Urinary bladder (tissue), 3 donors: ENCODE measurements at regions not wholly inside any gene's neighbourhood (a gene's known extent, or its start where the extent isn't known, plus 50 kb on each side); places are given as distances from the start of the nearest gene placed in this dataset.
"Not testable (repeated sequence)": the region's sequence is repeated elsewhere in the genome, so short reads cannot be mapped to it uniquely, and the experiment has no call there.

Source experiments
- DNase-seq: peaks from one replicate; pipeline ENCODE4 v3.0.0-alpha.2; 2015; ENCODE audit errors: extremely low spot score
- H3K27ac ChIP-seq: one replicate; pipeline ENCODE4 v1.5.1; 2013; ENCODE audit warnings: low read depth, mild to moderate bottlenecking, moderate library complexity
- H3K36me3 ChIP-seq: one replicate; pipeline ENCODE4 v1.6.1; 2013; ENCODE audit warnings: mild to moderate bottlenecking, moderate library complexity; ENCODE audit not compliant: insufficient read depth
- H3K4me1 ChIP-seq: one replicate; pipeline ENCODE4 v1.6.1; 2013; ENCODE audit warnings: mild to moderate bottlenecking, moderate library complexity; ENCODE audit not compliant: insufficient read depth
- H3K4me3 ChIP-seq: one replicate; pipeline ENCODE4 v1.5.1; 2013; ENCODE audit warnings: low read depth, low read length
- WGBS: extraction: QIAGEN DNeasy Blood & Tissue Kit; methylation state at CpG from one replicate; pipeline ENCODE4 v1.1.7; 2013; 5-methylcytosine and 5-hydroxymethylcytosine counted together
- donor health status: healthy with polysubstance abuse.
- donor health status: healthy.

- not testable (repeated sequence) for H3K4me3 ChIP-seq, H3K4me1 ChIP-seq, H3K27ac ChIP-seq, H3K36me3 ChIP-seq, DNase-seq
- WGBS, result 78% methylated on average over 3 of the region's 3 CpGs
These were observed 82.7 kb upstream of the GBA3 start for GRCh38 chr4:22609951-22610525.

GRCh38 chr4:22614114-22614513 lies 78.6 kb upstream of the GBA3 start:
- 35% methylated on average over 2 of the region's 2 CpGs for WGBS
- H3K4me1 ChIP-seq, result no peaks in the 10 kb centered on the region
- H3K27ac ChIP-seq, result no peak overlapping the region
- no peaks in the 10 kb centered on the region for H3K36me3 ChIP-seq
- no peak overlapping the region for H3K4me3 ChIP-seq
- no peak for DNase-seq

- no peaks in the 10 kb centered on the region for H3K36me3 ChIP-seq
- WGBS, result 79% methylated on average over 3 of the region's 3 CpGs
- H3K4me1 ChIP-seq, result no peaks in the 10 kb centered on the region
- H3K27ac ChIP-seq, result no peak overlapping the region
- DNase-seq, result no peak
- no peak overlapping the region for H3K4me3 ChIP-seq
These were observed 76.2 kb upstream of the GBA3 start for GRCh38 chr4:22616516-22616915.

- not testable (repeated sequence) for H3K4me3 ChIP-seq, H3K36me3 ChIP-seq, DNase-seq, H3K27ac ChIP-seq, H3K4me1 ChIP-seq
- WGBS, result 84% methylated on average over 4 of the region's 4 CpGs
These were observed 72.6 kb upstream of the GBA3 start for GRCh38 chr4:22620144-22620543.

GRCh38 chr4:22621970-22622369 lies 70.8 kb upstream of the GBA3 start:
- not testable (repeated sequence) for H3K27ac ChIP-seq, DNase-seq, H3K4me3 ChIP-seq, H3K4me1 ChIP-seq, H3K36me3 ChIP-seq
- 88% methylated on average over 5 of the region's 5 CpGs for WGBS

DNA sequence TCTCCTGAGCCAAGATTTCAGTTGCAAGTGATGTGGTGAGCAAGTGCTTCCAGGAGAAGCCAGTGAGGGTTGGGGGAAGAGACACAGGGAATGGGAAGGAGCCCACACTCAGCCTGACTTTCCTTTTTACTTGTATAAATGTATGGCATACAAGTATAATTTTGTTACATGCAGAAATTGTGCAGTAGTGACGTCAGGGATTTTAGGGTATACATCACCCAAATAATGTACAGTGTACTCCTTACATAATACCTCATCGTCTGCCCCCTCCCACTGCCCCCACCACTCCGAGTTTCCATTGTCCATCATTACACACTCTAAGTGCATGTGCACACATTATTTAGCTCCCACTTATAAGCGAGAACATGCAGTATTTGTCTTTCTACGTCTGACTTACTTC lies 68.7 kb upstream of the GBA3 start:
- H3K36me3 ChIP-seq, DNase-seq, H3K4me3 ChIP-seq, H3K4me1 ChIP-seq, H3K27ac ChIP-seq: not testable (repeated sequence)
- WGBS, result 90% methylated on average over 5 of the region's 5 CpGs

- Histone ChIP-seq H3K36me3 (no peaks in the 10 kb centered on the region), H3K4me3 (no peak overlapping the region), H3K27ac (no peak overlapping the region), H3K4me1 (no peaks in the 10 kb centered on the region)
- WGBS, result 43% methylated on average over 3 of the region's 3 CpGs
- DNase-seq, result no peak
These were observed 67.4 kb upstream of the GBA3 start for GRCh38 chr4:22625311-22625710.

DNA sequence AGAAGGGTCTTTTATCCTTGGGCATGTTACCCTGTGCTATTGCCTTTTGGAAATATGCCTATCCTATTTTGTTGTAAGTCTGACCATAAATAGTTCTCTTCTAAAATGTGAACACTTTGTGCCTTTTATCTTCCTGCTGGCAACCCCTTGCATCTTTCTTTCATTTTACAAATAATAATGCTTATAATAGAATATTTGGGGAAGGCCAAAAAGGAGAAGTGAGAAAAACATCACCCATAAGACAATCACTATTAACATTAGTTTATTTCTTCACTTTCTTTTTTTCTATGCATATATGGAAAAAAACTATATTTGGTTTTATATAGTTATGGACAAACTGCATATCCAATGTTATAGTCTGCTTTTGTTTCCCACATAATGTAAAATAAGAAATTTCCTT lies 64.9 kb upstream of the GBA3 start:
- not testable (repeated sequence) for H3K36me3 ChIP-seq, H3K4me1 ChIP-seq, H3K27ac ChIP-seq, H3K4me3 ChIP-seq, DNase-seq

DNA sequence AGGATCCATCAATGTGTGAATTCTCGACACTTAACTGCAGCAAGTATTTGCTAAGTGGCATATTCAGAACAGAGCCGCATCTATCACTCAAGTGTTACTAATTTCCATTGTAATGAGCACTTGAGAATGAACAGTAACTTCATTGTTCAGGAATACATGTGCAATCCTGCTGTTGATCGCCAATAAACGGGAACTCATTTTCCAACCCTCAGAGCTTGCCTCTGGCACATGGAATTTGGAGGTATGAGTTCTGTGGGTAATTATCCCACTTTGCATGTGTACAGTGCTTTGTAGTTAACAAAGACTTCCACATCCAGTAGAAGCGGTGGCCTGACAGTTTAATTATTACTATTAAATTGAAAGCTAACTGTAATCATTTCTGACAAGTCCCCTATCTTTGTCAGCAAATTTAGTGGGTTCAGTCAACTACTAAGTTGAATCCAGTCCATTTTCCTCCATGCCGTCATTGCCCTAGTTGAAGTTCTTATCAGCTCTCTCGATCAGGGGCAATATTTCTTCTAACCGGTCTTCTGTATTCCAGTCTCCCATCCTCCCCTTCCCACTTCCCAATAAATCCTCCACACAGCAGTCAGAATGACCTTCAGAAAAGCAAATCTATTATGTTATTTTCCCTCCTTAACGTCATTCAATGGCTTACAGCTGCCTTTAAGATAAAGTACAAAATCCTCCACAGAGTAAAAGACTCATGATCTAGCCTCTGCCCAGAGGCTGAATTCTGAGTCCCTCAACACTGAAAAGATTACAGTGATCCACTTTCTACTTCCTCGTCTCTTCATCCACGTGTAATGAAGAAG lies 62.4 kb upstream of the GBA3 start:
- 62% methylated on average over 11 of the region's 11 CpGs for WGBS
- H3K27ac ChIP-seq, H3K4me3 ChIP-seq, H3K36me3 ChIP-seq, H3K4me1 ChIP-seq, DNase-seq: not testable (repeated sequence)

DNA sequence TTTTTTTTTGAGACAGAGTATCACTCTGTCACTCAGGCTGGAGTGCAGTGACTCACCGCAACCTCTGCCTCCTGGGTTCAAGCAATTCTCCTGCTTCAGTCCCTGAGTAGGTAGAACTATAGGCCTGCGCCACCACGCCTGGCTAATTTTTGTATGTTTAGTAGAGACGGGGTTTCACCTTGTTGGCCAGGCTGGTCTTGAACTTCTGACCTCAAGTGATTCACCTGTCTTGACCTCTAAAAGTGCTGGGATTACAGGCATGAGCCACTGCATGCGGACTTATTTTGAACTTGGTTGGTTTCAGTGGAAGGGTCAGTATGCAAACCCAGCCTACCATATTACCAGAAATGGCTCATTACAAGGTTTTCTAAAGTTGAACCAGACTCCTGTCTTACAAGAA lies 61.6 kb upstream of the GBA3 start:
- 92% methylated on average over 5 of the region's 5 CpGs for WGBS
- H3K27ac ChIP-seq, H3K36me3 ChIP-seq, H3K4me3 ChIP-seq, DNase-seq, H3K4me1 ChIP-seq: not testable (repeated sequence)

DNA sequence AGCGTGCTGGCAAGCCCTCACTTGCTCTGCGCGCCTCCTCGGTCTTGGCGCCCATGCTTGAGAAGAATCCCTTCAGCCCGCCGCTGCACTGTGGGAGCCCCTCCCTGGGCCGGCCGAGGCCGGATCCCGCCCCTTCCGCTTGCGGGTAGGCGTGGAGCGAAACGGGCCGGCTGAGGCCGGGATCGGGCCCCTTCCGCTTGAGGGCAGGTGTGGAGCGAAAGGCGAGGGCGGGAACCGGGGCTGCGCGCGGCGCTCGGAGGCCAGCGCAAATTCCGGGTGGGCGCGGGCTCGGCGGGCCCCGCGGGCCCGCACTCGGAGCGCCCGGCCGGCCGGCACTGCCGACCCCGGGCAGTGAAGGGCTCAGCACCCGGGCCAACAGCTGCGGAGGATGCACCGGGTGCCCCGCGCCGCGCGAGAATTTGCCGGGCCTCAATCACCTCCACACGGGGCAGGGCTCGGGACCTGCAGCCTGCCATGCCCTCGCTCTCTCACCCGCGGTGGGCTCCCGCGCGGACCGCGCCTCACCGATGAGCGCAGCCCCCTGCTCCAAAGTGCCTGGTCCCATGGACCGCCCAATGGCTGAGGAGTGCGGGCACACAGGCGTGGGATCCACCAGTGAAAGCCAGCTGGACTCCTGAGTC lies 58.1 kb upstream of the GBA3 start:
- Histone ChIP-seq H3K27ac (no peak overlapping the region), H3K4me1 (no peaks in the 10 kb centered on the region), H3K36me3 (no peaks in the 10 kb centered on the region), H3K4me3 (no peak overlapping the region)
- 77% methylated on average over 69 of the region's 69 CpGs for WGBS
- DNase-seq, result no peak

DNA sequence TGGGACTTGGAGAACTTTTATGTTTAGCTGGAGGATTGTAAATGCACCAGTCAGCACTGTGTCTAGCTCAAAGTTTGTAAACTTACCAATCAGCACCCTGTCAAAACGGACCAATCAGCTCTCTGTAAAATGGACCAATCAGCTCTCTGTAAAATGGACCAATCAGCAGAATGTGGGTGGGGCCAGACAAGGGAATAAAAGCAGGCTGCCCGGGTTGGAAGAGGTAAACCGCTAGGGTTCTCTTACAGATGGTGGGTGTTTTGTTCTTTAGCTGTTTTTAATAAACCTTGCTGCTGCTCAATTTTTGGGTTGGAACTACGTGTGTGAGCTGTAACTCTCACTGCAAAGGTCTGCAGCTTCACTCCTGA lies 57.6 kb upstream of the GBA3 start:
- not testable (repeated sequence) for H3K4me3 ChIP-seq, H3K4me1 ChIP-seq, H3K27ac ChIP-seq, DNase-seq, H3K36me3 ChIP-seq
- WGBS, result 90% methylated on average over 4 of the region's 4 CpGs

GRCh38 chr4:22635692-22636091 lies 57.0 kb upstream of the GBA3 start:
- no peak for DNase-seq
- H3K27ac ChIP-seq, result no peak overlapping the region
- no peaks in the 10 kb centered on the region for H3K36me3 ChIP-seq
- 94% methylated on average over 5 of the region's 5 CpGs for WGBS
- H3K4me3 ChIP-seq, result no peak overlapping the region
- no peaks in the 10 kb centered on the region for H3K4me1 ChIP-seq

DNA sequence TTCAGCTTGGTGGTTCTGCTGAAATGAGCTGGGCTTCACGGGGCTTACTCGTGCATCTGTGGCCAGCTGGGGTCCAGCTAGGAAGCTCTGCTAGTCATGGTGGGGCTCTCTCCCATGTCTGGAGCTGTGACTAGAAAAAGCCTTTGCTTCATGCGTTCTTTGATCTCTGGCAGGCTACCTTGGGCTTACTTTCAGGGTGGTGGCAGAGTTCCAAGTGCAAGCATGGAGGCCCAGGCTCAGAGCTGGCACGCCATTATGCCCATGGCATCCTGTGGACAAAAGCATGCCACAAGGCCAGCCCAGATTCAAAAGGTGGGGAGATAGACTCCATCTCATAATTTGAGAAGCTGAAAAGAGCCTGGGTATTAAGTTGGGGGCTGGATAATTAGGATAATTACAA lies 55.4 kb upstream of the GBA3 start:
- no peak for DNase-seq
- Histone ChIP-seq H3K27ac (no peak overlapping the region), H3K36me3 (no peaks in the 10 kb centered on the region), H3K4me1 (no peaks in the 10 kb centered on the region), H3K4me3 (no peak overlapping the region)
- WGBS, result 78% methylated on average over 4 of the region's 4 CpGs
